DOHH2 (cell line): ENCODE measurements at regions not wholly inside any gene's neighbourhood (a gene's known extent, or its start where the extent isn't known, plus 50 kb on each side); places are given as distances from the start of the nearest gene placed in this dataset.

Experiments
- H3F3A ChIP-seq: fragments of 200-600 bp; sonication (generic), shearing (Covaris generic); 2 replicates; pipeline ENCODE4 v1.6.0; 2016; ENCODE audit warnings: antibody characterized with exemption, mild to moderate bottlenecking; ENCODE audit not compliant: control insufficient read depth, insufficient read depth
- H3K27ac ChIP-seq: fragments of 200-600 bp; sonication (generic); 2 replicates; pipeline ENCODE4 v1.5.1; 2014; ENCODE audit warnings: low read depth, mild to moderate bottlenecking, low read length, moderate library complexity
- H3K27me3 ChIP-seq: fragments of 200-600 bp; sonication (generic); 2 replicates; pipeline ENCODE4 v1.6.1; 2014; ENCODE audit warnings: mild to moderate bottlenecking, low read length, mixed read lengths; ENCODE audit not compliant: control insufficient read depth
- H3K36me3 ChIP-seq: fragments of 200-600 bp; sonication (generic); 2 replicates; pipeline ENCODE4 v1.6.1; 2014; ENCODE audit warnings: mild to moderate bottlenecking, low read length, moderate library complexity, mixed read lengths; ENCODE audit not compliant: control insufficient read depth
- H3K4me1 ChIP-seq: fragments of 200-600 bp; sonication (generic); 2 replicates; pipeline ENCODE4 v1.6.1; 2014; ENCODE audit warnings: mild to moderate bottlenecking, low read length, mixed read lengths; ENCODE audit not compliant: control insufficient read depth
- H3K4me2 ChIP-seq: fragments of 200-600 bp; sonication (generic); 2 replicates; pipeline ENCODE4 v1.6.0; 2014; ENCODE audit warnings: mild to moderate bottlenecking, low read length, moderate library complexity
- H3K4me3 ChIP-seq: fragments of 200-600 bp; sonication (generic); 2 replicates; pipeline ENCODE4 v1.5.1; 2014; ENCODE audit warnings: mild to moderate bottlenecking, low read length, mixed read lengths
- H3K79me2 ChIP-seq: fragments of 200-600 bp; sonication (generic); 2 replicates; pipeline ENCODE4 v1.6.1; 2014; ENCODE audit warnings: mild to moderate bottlenecking, low read length, mixed read lengths; ENCODE audit not compliant: control insufficient read depth
- H3K9me2 ChIP-seq: fragments of 200-600 bp; sonication (generic); replicated peaks from 2 replicates; pipeline ENCODE4 v1.6.1; 2014; ENCODE audit warnings: mild to moderate bottlenecking, low read length, mixed read lengths; ENCODE audit not compliant: control insufficient read depth
- H3K9me3 ChIP-seq: fragments of 200-600 bp; sonication (generic); 2 replicates; pipeline ENCODE4 v1.6.1; 2014; ENCODE audit warnings: antibody characterized with exemption, low read length, mixed read lengths; ENCODE audit not compliant: control insufficient read depth, insufficient read depth
- H4K20me1 ChIP-seq: fragments of 200-600 bp; sonication (generic); 2 replicates; pipeline ENCODE4 v1.6.0; 2014; ENCODE audit warnings: low read depth, mild to moderate bottlenecking, antibody characterized with exemption, low read length, moderate library complexity; ENCODE audit not compliant: control insufficient read depth, insufficient read depth
- CTCF ChIP-seq: fragments of 200-600 bp; sonication (generic); IDR thresholded peaks from one replicate; pipeline ENCODE4 v1.5.1; 2014; ENCODE audit warnings: antibody characterized with exemption, mild to moderate bottlenecking, low read depth, low read length; ENCODE audit not compliant: poor library complexity, severe bottlenecking
- EZH2phosphoT487 ChIP-seq: fragments of 200-600 bp; sonication (generic); IDR thresholded peaks from 2 replicates; pipeline ENCODE4 v1.6.1; 2017; ENCODE audit warnings: borderline replicate concordance, mild to moderate bottlenecking, antibody characterized with exemption, low read length, moderate library complexity, mixed read lengths

GRCh38 chr6:21393441-21394165, 199.9 kb upstream of the SOX4 start:
- Histone ChIP-seq H3K4me1 (no peaks in the 10 kb centered on the region), H3K36me3 (no peaks in the 10 kb centered on the region), H3K9me3 (no peaks in the 10 kb centered on the region), H3K79me2 (no peaks in the 10 kb centered on the region), H3K4me2 (no peak overlapping the region), H4K20me1 (no peaks in the 10 kb centered on the region), H3F3A (no peaks in the 10 kb centered on the region), H3K27ac (no peak overlapping the region), H3K27me3 (no peaks in the 10 kb centered on the region), H3K4me3 (no peak overlapping the region), H3K9me2 (no peaks in the 10 kb centered on the region)
- TF ChIP-seq CTCF (no peak), EZH2phosphoT487 (no peak)

- no peaks in the 10 kb centered on the region for H3K79me2 ChIP-seq
- no peaks in the 10 kb centered on the region for H3K4me1 ChIP-seq
- no peaks in the 10 kb centered on the region for H3K27me3 ChIP-seq
- no peaks in the 10 kb centered on the region for H3F3A ChIP-seq
- no peaks in the 10 kb centered on the region for H3K9me2 ChIP-seq
- H4K20me1 ChIP-seq = no peaks in the 10 kb centered on the region
- H3K27ac ChIP-seq = no peak overlapping the region
- no peak overlapping the region for H3K4me3 ChIP-seq
- H3K9me3 ChIP-seq = no peaks in the 10 kb centered on the region
- no peak for TF ChIP-seq CTCF
- no peak for TF ChIP-seq EZH2phosphoT487
- no peaks in the 10 kb centered on the region for H3K36me3 ChIP-seq
- no peak overlapping the region for H3K4me2 ChIP-seq
Measured at GRCh38 chr6:21395121-21395520, 198.4 kb upstream of the SOX4 start.

GRCh38 chr6:21396313-21396712, 197.2 kb upstream of the SOX4 start:
- Histone ChIP-seq H3F3A (no peaks in the 10 kb centered on the region), H3K4me3 (no peak overlapping the region), H3K27me3 (no peaks in the 10 kb centered on the region), H3K36me3 (no peaks in the 10 kb centered on the region), H4K20me1 (no peaks in the 10 kb centered on the region), H3K79me2 (no peaks in the 10 kb centered on the region), H3K9me3 (no peaks in the 10 kb centered on the region), H3K9me2 (no peaks in the 10 kb centered on the region), H3K4me1 (no peaks in the 10 kb centered on the region), H3K4me2 (no peak overlapping the region), H3K27ac (no peak overlapping the region)
- no peak for TF ChIP-seq CTCF
- no peak for TF ChIP-seq EZH2phosphoT487
